Natural killer cell (primary cell): ENCODE measurements at regions not wholly inside any gene's neighbourhood (a gene's known extent, or its start where the extent isn't known, plus 50 kb on each side); places are given as distances from the start of the nearest gene placed in this dataset.

Experiments
- ATAC-seq, 3 donors: fragments of 150-1000 bp in 2 of 3; fragments of 200-7000 bp in 1 of 3; cut with Tn5 transposase; 1 replicate in 1 of 3; 2 replicates in 2 of 3; pipeline ENCODE4 v1.10.0; 2021; ENCODE audit warnings: mild to moderate bottlenecking in 2 of 3, moderate library complexity in 2 of 3
- DNase-seq, 2 donors: peaks; one replicate each; pipeline versions ENCODE4 v3.0.0 to v3.0.0-alpha.2; 2013 to 2021; ENCODE audit warnings: mixed read lengths in 1 of 2
- H3K27ac ChIP-seq: one replicate; pipeline ENCODE4 v1.5.1; 2013; ENCODE audit warnings: mild to moderate bottlenecking, low read length
- H3K27me3 ChIP-seq: one replicate; pipeline ENCODE4 v1.6.1; 2013; ENCODE audit warnings: low read length; ENCODE audit not compliant: control insufficient read depth, insufficient read depth
- H3K36me3 ChIP-seq: one replicate; pipeline ENCODE4 v1.6.1; 2013; ENCODE audit warnings: low read length; ENCODE audit not compliant: control insufficient read depth, insufficient read depth
- H3K4me1 ChIP-seq: one replicate; pipeline ENCODE4 v1.6.1; 2013; ENCODE audit warnings: low read length; ENCODE audit not compliant: control insufficient read depth, insufficient read depth
- H3K4me3 ChIP-seq: one replicate; pipeline ENCODE4 v1.5.1; 2013; ENCODE audit warnings: low read length
- H3K9me3 ChIP-seq: one replicate; pipeline ENCODE4 v1.6.1; 2013; ENCODE audit warnings: low read length; ENCODE audit not compliant: control insufficient read depth, insufficient read depth
- H3K27ac Mint-ChIP-seq, 2 donors: one replicate each; pipeline ENCODE4 v1.8.0; 2022; ENCODE audit warnings: mild to moderate bottlenecking in 2 of 2, mixed read lengths in 2 of 2, moderate library complexity in 1 of 2
- H3K27me3 Mint-ChIP-seq, 2 donors: one replicate each; pipeline ENCODE4 v1.8.0; 2022; ENCODE audit warnings: low read depth in 2 of 2, mixed read lengths in 2 of 2
- H3K36me3 Mint-ChIP-seq: one replicate; pipeline ENCODE4 v1.8.0; 2022; ENCODE audit warnings: mixed read lengths
- H3K4me1 Mint-ChIP-seq, 2 donors: one replicate each; pipeline ENCODE4 v1.8.0; 2022; ENCODE audit warnings: mixed read lengths in 2 of 2
- H3K4me3 Mint-ChIP-seq: one replicate; pipeline ENCODE4 v1.8.0; 2022; ENCODE audit warnings: mild to moderate bottlenecking, moderate library complexity, mixed read lengths
- H3K9me3 Mint-ChIP-seq, 2 donors: one replicate each; pipeline ENCODE4 v1.8.0; 2022; ENCODE audit warnings: mixed read lengths in 2 of 2
- WGBS: methylation state at CpG from one replicate; pipeline ENCODE4 v1.1.7; 2013; ENCODE audit warnings: missing lambda C conversion rate; ENCODE audit not compliant: insufficient coverage; 5-methylcytosine and 5-hydroxymethylcytosine counted together
- intact Hi-C: fragments of 100-400 bp; cut with micrococcal nuclease; formaldehyde crosslinking; loops from one replicate; pipeline ENCODE4 v1.14.2; 2022
- TF ChIP-seq, protein P1 (sequence below): fragments of 200-600 bp; IDR thresholded peaks from one replicate; pipeline ENCODE4 v1.8.0; 2022; ENCODE audit warnings: antibody characterized with exemption

DNA sequence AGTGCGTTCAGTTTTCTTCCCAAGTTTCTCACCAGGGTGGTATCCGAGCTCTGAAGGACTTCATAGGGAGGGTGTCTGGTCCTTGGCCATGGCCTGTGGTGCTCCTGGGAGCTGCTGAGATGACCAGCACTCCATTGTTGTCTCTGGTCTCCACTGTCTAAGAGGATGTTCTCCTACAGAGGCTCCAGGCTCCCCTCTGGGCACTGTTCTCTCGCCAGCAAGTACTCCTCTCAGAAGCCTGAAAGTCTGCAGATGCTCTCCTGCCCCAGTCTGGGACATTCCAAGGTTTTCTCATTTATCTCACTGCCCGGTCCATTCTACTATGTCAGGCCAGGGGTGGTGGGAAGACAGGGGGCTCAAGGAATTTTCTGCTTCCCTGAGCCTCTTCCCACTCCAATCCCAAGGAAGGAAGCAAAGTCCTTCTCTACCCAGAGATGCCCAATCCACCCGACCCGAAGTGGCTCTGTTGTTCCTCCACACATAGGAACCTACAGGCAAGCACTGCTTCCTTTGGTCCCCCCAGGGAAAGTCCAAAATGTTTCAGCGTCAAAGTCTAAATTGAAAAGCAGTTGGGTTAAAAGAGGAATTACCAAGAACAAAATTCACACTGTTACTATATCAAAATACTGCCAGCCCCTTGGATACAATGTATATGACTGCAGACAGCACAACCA, 110.5 kb downstream of the GYPC start:
- 78% methylated on average over 6 of the region's 7 CpGs for WGBS
- intact Hi-C loops = no loop called here
- no peaks in the 10 kb centered on the region for H3K36me3 ChIP-seq
- H3K4me1 ChIP-seq = peaks cover 14% of the 10 kb centered on the region
- no peaks in the 10 kb centered on the region for H3K9me3 ChIP-seq
- no peak for ATAC-seq
- DNase-seq = no peak
- no peaks in the 10 kb centered on the region for H3K36me3 Mint-ChIP-seq
- no peaks in the 10 kb centered on the region for H3K9me3 Mint-ChIP-seq
- H3K27ac ChIP-seq = no peak overlapping the region
- peaks cover 21 to 53% of the 10 kb centered on the region in 2 donors for H3K4me1 Mint-ChIP-seq
- no peak overlapping the region for H3K4me3 Mint-ChIP-seq
- no peak overlapping the region for H3K4me3 ChIP-seq
- TF ChIP-seq, protein P1, sequence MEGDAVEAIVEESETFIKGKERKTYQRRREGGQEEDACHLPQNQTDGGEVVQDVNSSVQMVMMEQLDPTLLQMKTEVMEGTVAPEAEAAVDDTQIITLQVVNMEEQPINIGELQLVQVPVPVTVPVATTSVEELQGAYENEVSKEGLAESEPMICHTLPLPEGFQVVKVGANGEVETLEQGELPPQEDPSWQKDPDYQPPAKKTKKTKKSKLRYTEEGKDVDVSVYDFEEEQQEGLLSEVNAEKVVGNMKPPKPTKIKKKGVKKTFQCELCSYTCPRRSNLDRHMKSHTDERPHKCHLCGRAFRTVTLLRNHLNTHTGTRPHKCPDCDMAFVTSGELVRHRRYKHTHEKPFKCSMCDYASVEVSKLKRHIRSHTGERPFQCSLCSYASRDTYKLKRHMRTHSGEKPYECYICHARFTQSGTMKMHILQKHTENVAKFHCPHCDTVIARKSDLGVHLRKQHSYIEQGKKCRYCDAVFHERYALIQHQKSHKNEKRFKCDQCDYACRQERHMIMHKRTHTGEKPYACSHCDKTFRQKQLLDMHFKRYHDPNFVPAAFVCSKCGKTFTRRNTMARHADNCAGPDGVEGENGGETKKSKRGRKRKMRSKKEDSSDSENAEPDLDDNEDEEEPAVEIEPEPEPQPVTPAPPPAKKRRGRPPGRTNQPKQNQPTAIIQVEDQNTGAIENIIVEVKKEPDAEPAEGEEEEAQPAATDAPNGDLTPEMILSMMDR = no peak
- no peak overlapping the region for H3K27ac Mint-ChIP-seq
- no peaks in the 10 kb centered on the region for H3K27me3 ChIP-seq
- peaks cover 14 to 19% of the 10 kb centered on the region in 2 donors for H3K27me3 Mint-ChIP-seq

DNA sequence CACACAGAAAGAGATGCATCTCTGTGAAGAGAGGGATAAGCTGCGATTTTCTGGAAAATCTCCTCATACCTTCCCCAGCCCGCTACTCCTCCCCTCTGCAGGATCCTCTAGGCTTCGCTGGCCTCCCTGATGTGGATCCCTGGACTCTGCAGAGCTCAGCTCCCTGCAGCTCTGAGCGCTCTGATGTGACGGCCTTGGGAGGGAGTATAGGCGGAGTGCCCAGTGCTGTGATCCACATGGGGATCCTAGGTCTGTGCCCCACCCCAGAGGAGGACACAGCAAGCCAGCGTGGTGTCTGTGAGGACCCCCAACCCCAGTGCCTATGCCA, 111.0 kb downstream of the GYPC start:
- Mint-ChIP-seq H3K27me3 (peaks cover 14 to 19% of the 10 kb centered on the region in 2 donors), H3K4me1 (peaks cover 16 to 48% of the 10 kb centered on the region in 2 donors), H3K36me3 (no peaks in the 10 kb centered on the region), H3K27ac (no peak overlapping the region), H3K9me3 (no peaks in the 10 kb centered on the region), H3K4me3 (no peak overlapping the region)
- Histone ChIP-seq H3K4me3 (no peak overlapping the region), H3K36me3 (no peaks in the 10 kb centered on the region), H3K4me1 (peaks cover 9% of the 10 kb centered on the region), H3K27ac (no peak overlapping the region), H3K27me3 (no peaks in the 10 kb centered on the region), H3K9me3 (no peaks in the 10 kb centered on the region)
- TF ChIP-seq, protein P1 = no peak
- intact Hi-C loops = no loop called here
- no peak for DNase-seq
- ATAC-seq = no peak
- 82% methylated on average over 7 of the region's 7 CpGs for WGBS

DNA sequence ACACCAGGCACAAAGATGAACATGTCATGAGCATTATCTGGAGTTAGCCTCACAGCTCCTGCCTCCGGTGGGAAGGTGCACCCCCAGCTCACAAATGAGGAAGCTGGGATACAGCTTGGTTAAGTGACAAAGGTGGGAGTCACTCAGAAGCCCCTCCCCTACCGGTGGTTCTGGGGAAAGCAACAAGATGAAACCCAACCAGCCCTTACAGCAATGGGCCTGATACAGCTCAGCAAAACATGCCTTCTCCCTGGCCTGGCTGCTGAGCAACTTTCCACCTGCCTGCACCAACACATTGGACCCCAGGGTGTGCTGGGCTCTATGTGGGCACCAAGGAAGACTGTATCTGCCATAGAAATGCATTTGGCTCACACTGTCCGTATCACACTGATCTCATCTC, 113.2 kb downstream of the GYPC start:
- Histone ChIP-seq H3K9me3 (no peaks in the 10 kb centered on the region), H3K36me3 (no peaks in the 10 kb centered on the region), H3K4me1 (no peaks in the 10 kb centered on the region), H3K27ac (no peak overlapping the region), H3K27me3 (no peaks in the 10 kb centered on the region), H3K4me3 (no peak overlapping the region)
- 75% methylated on average over 3 of the region's 3 CpGs for WGBS
- H3K27ac Mint-ChIP-seq = no peak overlapping the region
- no peaks in the 10 kb centered on the region for H3K9me3 Mint-ChIP-seq
- intact Hi-C loops = no loop called here
- H3K27me3 Mint-ChIP-seq = peaks cover 8 to 11% of the 10 kb centered on the region in 2 donors
- no peak overlapping the region for H3K4me3 Mint-ChIP-seq
- DNase-seq (no peak), ATAC-seq (no peak)
- TF ChIP-seq, protein P1 = no peak
- H3K36me3 Mint-ChIP-seq = no peaks in the 10 kb centered on the region
- peaks cover 5 to 29% of the 10 kb centered on the region in 2 donors for H3K4me1 Mint-ChIP-seq

DNA sequence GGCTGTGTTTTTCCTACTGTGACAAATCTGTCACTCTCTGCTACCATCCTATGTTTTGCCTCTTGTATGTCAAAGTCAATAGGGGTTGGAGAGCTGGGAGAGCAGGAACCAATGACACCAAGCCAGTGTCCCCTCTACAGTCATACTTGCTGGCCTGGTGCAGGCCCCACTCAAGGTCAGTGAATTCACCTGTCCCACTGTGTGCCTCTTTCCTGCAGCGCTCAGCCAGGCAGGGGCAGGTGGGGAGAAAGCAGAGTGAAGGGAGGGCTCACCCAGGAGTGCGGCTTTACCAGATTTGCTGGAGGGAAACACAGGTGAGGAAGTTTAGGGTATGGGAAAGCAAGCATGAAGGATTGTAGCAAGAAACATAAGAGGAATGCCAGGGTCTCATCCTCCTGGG, 114.5 kb downstream of the GYPC start:
- Mint-ChIP-seq H3K27me3 (peaks cover 8 to 10% of the 10 kb centered on the region in 2 donors), H3K36me3 (no peaks in the 10 kb centered on the region), H3K4me3 (no peak overlapping the region), H3K4me1 (peaks cover 5 to 29% of the 10 kb centered on the region in 2 donors), H3K9me3 (no peaks in the 10 kb centered on the region), H3K27ac (peak overlapping the region in 1 of 2 donors; percentile 20)
- H3K27ac ChIP-seq = no peak overlapping the region
- no peak overlapping the region for H3K4me3 ChIP-seq
- 100% methylated on average over 2 of the region's 2 CpGs for WGBS
- H3K27me3 ChIP-seq = no peaks in the 10 kb centered on the region
- H3K4me1 ChIP-seq = no peaks in the 10 kb centered on the region
- H3K9me3 ChIP-seq = no peaks in the 10 kb centered on the region
- ATAC-seq (no peak), DNase-seq (no peak)
- TF ChIP-seq, protein P1 = no peak
- H3K36me3 ChIP-seq = no peaks in the 10 kb centered on the region
- intact Hi-C loops = loop anchor here (10.0 kb wide), 1 partner anchor 376 kb away; no protein-coding TSS in a partner anchor
